Inflammatory macrophage (primary cell): ENCODE measurements at regions not wholly inside any gene's neighbourhood (a gene's known extent, or its start where the extent isn't known, plus 50 kb on each side); places are given as distances from the start of the nearest gene placed in this dataset.

Experiments used
- DNase-seq, 2 donors: peaks; one replicate each; pipeline ENCODE4 v3.0.0-alpha.2; 2020 to 2022

GRCh38 chr7:113456533-113456932, 338.2 kb upstream of the SMIM30 start:
- DNase-seq = no peak

DNA sequence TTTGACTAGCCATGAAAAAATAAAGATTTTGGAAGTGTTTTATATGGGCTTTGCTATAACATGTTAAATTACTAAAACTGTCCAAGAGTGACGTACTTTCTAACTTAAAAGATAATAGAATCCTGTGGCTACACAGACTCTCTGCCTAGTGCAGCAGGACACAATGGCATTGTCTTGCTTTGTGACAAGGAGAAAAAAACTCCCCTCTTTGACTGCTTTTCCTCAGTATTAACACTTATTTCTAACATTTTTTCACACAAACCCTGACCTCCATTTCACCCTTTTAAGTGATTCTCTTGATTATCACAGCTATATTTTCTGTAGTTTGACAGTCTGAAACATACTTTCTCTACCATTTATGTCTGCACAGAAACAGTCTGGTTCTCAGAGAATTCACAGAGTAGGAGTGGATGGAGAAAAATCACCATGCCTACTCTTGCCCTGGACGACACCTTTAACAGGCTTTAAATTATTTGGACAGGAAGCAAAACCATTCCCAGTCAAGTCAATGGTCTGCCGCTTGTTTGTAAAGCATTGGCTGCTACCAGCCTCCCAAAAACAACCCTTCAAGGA, 336.3 kb upstream of the SMIM30 start:
- no peak for DNase-seq

- DNase-seq = no peak
Observed at GRCh38 chr7:113452245-113452644, 333.9 kb upstream of the SMIM30 start.

GRCh38 chr7:113446791-113447190, 328.4 kb upstream of the SMIM30 start:
- DNase-seq = no peak

- DNase-seq = no peak
Observed at GRCh38 chr7:113446391-113446790, 328.0 kb upstream of the SMIM30 start.

GRCh38 chr7:113444261-113444660, 325.9 kb upstream of the SMIM30 start:
- no peak for DNase-seq

GRCh38 chr7:113440173-113440572, 321.8 kb upstream of the SMIM30 start:
- no peak for DNase-seq

DNA sequence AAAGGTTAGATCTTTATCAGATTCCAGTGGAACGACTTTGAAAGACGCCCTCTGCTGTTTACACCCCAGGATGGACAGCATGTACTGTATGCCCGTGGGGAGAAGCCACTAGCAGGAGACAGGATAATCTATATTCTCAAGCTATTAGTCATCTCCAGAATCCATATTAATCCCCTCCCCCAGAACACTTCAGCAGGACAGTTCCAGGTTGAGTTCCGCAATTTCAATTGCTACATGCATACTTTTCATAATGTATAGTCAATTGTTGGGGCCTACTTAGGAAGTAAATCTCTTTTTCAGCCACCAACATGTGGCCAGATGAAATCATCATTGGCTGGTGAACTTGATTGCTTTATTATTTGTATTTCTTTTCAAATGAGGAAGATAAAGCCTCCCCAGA, 313.1 kb upstream of the SMIM30 start:
- no peak for DNase-seq

DNA sequence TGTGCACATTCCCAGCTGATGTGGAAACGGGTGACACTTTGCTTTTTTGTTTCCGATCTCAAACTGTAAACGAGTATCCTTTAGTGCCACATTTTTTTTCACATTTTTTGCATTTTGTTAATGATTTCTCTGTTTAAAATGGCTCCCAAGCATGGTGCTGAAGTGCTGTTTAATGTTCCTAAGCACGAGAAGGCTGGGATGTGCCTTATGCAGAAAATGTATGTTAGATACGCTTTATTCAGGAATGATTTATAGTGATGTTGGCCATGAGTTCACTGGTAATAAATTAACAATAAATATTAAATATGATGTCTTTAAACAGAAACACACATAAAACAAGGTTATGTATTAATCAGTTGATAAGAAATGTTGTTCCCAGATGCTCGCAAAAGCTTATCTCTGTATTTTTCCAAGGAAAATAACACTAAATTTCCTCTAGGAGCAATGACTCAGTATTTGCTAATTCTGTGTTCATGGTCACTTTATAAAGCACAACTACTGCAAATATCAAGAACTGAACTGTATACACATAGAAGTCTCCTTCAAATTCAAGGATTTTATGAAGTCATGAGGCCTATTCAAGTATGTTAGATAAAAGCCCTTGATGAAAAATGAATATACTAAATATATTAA, 305.9 kb upstream of the SMIM30 start:
- DNase-seq = no peak

DNA sequence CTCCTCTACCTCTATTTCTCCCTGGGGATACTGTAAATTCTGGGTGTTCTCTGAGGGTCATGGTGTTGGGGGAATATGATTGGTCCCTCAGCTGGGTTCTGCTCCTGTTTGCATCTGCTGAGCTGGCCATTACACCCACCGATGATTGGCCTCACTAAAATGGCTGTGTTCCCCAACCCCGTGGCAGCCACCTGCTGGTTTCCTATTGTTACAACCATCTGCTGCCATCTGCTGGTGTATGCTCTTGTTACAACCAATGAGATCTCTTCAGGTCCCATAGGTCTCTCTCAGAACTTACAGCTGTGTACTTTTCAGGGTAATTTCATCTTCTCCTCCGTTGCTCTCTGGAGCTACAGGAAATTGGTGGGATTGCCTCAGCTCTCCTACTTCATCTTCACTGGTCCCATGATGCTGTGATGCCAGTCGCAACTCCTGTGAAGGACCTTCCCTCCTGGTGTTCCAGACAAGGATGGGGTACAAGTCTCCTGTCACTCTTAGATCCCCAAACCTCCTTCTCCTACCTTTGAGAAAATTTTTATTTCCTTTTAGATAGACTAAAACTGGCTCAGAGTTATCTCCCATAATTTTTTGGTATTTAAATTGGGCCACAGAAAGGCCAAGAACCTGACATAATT, 303.5 kb upstream of the SMIM30 start:
- DNase-seq = peak; percentile 79 to 84

DNA sequence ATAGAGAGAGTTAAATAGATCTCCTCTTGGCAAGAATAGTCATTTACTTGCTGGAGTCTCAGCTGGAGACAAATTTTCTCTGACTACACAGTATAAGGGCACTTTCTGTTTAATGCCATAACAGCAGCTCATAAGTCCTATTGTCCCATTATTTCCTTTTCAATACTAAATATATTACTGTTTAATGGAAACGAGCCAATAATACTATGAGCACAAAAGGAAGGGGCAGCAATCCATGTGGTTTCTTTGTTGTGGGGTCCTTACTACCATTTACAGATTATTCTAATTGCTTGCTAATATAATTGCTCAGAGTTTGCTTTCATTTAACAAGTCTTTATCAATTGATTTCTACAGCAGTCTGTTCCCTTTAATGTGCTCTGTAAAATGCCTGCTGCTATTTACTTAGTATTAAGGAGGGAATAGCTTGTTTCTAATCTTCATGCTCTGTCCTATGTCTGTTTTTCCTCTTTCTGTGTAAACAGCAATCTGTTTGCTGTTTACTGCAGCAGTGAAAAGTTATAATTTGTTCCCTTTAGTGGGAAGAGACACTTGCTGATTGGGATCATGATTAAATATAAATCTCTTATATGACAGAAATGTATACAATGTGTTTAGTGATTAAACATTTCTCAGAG, 296.2 kb upstream of the SMIM30 start:
- DNase-seq = no peak

DNA sequence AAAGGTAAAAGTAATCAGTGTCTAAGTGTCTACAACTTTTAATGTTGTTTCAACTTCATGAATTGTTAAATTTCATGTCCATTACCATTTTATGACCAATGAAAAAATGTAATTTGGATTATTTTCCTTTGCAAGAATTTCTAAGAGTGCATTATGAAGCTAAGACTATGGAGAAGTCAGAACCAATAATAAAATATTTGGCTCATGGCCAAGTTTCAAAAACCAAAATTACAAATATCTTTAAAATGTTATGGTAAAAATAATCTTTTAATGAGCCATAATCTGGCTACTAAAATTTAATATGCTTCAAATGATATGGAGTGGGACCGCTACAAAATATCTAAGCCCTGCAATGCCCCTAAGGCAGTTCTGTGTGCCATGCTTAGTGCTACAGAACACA, 294.1 kb upstream of the SMIM30 start:
- DNase-seq = no peak

GRCh38 chr7:113410796-113411195, 292.4 kb upstream of the SMIM30 start:
- no peak for DNase-seq

DNA sequence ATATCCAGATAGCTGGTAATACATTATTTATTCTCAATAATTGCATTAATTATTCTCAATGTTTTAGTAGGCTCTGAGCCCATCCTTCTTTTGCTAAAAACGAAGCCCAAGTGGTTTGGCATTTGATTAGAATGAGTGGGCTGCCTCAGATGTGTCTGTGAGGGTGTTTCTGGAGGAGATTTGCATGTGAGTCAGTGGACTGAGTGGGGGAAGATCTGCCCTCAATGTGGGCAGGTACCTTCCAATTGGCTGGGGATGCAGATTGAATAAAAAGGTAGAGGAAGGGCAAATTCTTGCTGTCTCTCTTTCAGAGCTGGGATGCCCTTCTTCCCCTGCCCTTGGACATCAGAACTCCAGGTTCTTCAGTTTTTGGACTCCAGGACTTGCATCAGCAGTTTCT, 290.6 kb upstream of the SMIM30 start:
- no peak for DNase-seq

DNA sequence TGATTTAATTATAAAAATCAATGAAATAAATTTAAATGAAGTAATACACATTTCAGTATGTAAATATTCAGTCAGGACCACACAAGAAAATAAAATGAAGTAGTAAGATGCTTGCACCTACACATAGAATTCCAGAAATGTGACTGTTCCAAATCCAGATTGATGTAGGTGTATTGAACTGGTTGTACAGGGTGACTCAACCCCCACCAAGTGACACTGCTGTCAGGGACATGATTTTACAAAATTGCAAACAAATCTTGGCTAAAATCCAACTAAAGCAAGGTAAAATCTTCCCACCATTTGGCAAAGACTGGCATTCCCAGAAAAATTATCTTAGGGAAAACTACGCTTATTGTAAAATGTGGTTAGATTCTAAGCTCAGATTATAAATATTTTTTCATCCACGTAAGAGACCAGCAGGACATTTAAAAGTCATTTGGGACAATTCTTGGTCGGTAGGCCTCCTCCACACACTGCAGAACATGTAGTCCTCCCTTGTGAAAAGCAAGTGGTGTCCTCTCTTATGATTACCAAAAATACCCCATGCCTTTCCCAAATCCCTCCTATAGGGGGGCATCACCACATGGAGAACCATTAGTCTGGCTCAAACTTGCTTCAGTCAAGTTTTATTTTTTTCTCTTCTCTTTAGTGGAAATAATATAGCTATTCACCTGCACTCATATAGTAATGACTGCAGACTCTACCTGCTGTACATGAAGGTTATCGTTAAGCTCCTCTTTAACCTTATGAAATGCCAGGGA, 287.1 kb upstream of the SMIM30 start:
- DNase-seq = no peak

DNA sequence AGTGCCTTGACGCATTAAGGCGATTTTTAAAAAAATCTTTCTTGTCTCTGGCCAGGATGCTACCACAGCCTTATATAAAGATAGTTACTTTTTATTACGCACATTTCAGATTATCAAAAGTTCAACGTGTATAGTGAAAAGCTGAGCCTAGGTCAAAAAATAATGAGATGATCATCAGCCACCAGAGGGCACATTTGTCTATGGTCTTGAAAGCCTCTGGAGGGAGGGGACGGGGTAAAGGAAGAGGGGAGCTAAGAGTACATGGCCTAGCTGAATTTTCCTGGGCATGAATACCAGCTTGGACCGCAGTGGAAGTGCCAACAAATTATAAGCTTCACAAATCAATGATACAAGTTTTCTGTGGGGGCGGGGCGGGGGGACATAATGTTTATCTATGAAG, 285.9 kb upstream of the SMIM30 start:
- no peak for DNase-seq

DNA sequence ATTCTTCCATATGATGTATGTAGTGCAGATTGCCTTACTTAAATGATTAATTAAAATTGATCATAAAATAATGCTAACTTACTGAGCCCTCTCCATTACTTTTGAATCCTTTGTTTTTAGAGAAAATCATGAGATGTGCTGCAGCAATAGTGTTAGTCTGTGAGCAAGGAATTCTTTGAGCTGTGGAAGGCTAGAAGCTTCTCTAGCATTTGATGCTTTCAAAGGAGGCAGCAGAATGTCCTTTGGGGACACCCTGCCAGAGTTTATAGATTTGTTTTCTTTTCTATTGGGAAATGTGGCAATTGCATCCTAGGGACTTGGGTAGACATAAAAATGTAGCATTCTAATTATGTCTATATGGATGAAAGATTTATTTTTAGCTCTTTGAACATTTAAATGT, 284.1 kb upstream of the SMIM30 start:
- DNase-seq = no peak

GRCh38 chr7:113402005-113402404, 283.7 kb upstream of the SMIM30 start:
- DNase-seq = no peak

GRCh38 chr7:113394856-113395255, 276.5 kb upstream of the SMIM30 start:
- no peak for DNase-seq

DNA sequence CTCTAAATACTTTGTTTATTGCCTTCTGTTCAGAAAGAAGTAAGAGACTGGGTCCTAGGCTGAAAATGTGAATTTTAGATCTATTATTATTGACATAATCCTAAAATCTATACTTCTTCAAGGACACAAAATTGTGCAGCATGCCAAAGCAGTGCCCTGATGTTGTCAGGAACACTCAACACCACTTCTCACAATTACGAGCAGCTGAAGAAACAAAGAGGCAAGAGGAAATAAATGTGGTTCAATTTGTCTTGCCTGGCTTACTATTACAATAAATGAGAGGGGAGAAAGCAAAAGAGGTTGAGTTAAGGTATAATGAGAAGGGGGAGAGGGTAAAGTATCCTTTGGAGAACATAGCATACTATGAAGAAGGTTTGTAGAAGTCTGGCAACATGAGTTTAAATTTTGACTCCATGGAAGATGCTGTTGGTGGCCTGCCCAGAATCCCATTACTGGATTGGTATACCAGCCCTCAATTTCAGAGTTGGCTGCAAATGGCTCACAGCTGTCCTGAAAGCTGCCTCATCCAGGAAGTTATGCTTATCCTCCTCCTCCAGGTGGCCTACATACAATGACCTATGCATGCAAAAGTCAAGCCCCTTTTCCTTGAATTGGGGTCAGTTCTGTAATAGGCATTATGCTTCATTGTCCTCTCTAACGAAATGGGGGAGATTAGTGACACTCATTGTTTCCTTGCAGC, 274.6 kb upstream of the SMIM30 start:
- no peak for DNase-seq

- DNase-seq = no peak
Observed at GRCh38 chr7:113392421-113392820, 274.1 kb upstream of the SMIM30 start.

- DNase-seq = no peak
Observed at GRCh38 chr7:113389112-113389646, 270.8 kb upstream of the SMIM30 start.
